Stomach (tissue), 4 donors: ENCODE measurements at regions not wholly inside any gene's neighbourhood (a gene's known extent, or its start where the extent isn't known, plus 50 kb on each side); places are given as distances from the start of the nearest gene placed in this dataset.

Experiments
- CTCF ChIP-seq, 7 experiments: fragments of 450-650 bp in 4 of 7; fragments of 200-600 bp in 3 of 7; sonication (generic) in 3 of 7; IDR thresholded peaks; one replicate each; pipeline ENCODE4 v1.5.1; 2016 to 2019; ENCODE audit warnings: antibody characterized with exemption in 7 of 7, control low read depth in 2 of 7, mild to moderate bottlenecking in 1 of 7
- EP300 ChIP-seq: sonication (generic); formaldehyde crosslinking; IDR thresholded peaks from one replicate; pipeline ENCODE4 v1.6.1; 2017; ENCODE audit warnings: antibody characterized with exemption

- no peak for TF ChIP-seq EP300
- TF ChIP-seq CTCF (IDR thresholded peaks at IDR 0.05): no peak
Observed at GRCh38 chr9:126068534-126069230, 257.9 kb upstream of the MVB12B start.
